ENCODE measurements at regions not wholly inside any gene's neighbourhood (a gene's known extent, or its start where the extent isn't known, plus 50 kb on each side); places are given as distances from the start of the nearest gene placed in this dataset.

DNA sequence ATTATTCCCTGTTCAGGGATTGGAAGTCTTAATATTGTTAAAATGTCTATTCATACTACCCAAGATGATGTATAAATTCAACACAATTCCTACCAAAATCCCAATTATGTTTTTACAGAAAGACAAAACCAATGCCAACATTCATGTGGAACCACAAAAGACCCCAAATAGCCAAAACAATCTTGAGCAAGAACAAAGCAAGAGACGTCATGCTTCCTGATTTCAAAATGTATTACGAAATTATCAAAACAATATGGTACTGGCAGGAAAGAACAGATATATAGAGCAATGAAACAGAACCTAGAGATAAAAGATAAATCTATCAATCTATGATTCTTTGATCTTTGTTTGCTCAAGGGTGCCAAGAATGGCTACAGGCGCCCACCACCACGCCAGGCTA is 237.9 kb downstream of the TAF11L14 start:
- TF ChIP-seq CTCF (IDR thresholded peaks at IDR 0.05) = no peak
- H3K4me1 ChIP-seq (ENCODE audit: control insufficient read depth in 1 of 2, low read depth in 2 of 2) = no peaks in the 10 kb centered on the region
- no peak for DNase-seq (ENCODE audit: low spot score)

GRCh38 chr5:17878541-17878940 is 244.3 kb downstream of the TAF11L14 start:
- H3K9me3 ChIP-seq = no peaks in the 10 kb centered on the region
- DNase-seq (ENCODE audit: low spot score) = no peak
- H3K4me1 ChIP-seq (ENCODE audit: control insufficient read depth in 1 of 2, low read depth in 2 of 2) = no peaks in the 10 kb centered on the region
- TF ChIP-seq CTCF (IDR thresholded peaks at IDR 0.05) = no peak
- no peaks in the 10 kb centered on the region for H3K36me3 ChIP-seq
- no peaks in the 10 kb centered on the region for H3K27me3 ChIP-seq (replicated peaks; ENCODE audit: insufficient read depth)
- H3K4me3 ChIP-seq = no peak overlapping the region
- ATAC-seq (ENCODE audit: insufficient number of reproducible peaks, low FRiP score, low read depth) = no peak
- no peak overlapping the region for H3K27ac ChIP-seq

More for the DNA sequence above, 237.9 kb downstream of the TAF11L14 start:
- no peak overlapping the region for H3K27ac ChIP-seq
- no peak for ATAC-seq (ENCODE audit: insufficient number of reproducible peaks, low FRiP score, low read depth)
- no peaks in the 10 kb centered on the region for H3K27me3 ChIP-seq (replicated peaks; ENCODE audit: insufficient read depth)
- peaks cover 5% of the 10 kb centered on the region for H3K9me3 ChIP-seq
- H3K4me3 ChIP-seq = no peak overlapping the region
- H3K36me3 ChIP-seq = no peaks in the 10 kb centered on the region

DNA sequence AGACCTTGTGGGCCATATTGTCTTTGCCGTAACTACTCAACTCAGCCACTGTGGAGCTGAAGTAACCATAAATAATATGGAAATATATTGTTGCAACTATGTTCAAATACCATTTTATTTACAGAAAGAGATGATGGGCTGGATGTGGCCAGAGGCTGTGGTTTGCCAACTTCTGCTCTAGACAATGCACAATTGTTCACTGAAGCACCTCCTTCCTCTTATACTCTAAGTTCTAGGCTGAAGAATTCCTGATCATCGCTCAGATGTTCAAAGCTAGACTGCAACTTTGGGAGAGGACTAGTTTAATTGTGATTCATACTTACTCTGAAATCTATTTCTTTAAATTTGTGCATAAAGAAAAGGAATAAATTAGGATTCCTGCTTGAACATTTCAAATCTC is 245.0 kb downstream of the TAF11L14 start:
- H3K4me3 ChIP-seq = no peak overlapping the region
- ATAC-seq (ENCODE audit: insufficient number of reproducible peaks, low FRiP score, low read depth) = no peak

DNA sequence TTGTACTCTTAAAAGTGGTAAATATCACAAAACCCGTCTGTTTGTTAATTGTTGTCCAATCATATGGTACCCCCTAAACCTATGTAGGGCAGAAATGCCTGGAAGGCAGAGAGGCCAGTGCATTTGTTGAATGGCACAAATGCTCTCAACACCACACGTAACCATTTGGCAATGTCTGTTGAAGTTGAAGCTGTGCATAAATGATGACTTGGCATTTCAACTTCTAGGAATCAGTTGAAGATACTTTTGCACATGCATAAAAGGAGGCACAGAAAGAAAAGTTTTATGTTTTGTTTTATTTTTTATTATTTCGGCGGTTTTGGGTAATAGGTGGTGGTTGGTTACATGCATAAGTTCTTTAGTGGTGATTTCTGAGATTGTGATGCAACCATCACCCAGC is 246.6 kb downstream of the TAF11L14 start:
- Histone ChIP-seq H3K4me1 (ENCODE audit: control insufficient read depth in 1 of 2, low read depth in 2 of 2) (no peaks in the 10 kb centered on the region), H3K27ac (no peak overlapping the region), H3K4me3 (no peak overlapping the region), H3K36me3 (no peaks in the 10 kb centered on the region), H3K27me3 (replicated peaks; ENCODE audit: insufficient read depth) (no peaks in the 10 kb centered on the region), H3K9me3 (no peaks in the 10 kb centered on the region)
- DNase-seq (ENCODE audit: low spot score) (no peak), ATAC-seq (ENCODE audit: insufficient number of reproducible peaks, low FRiP score, low read depth) (no peak)
- TF ChIP-seq CTCF (IDR thresholded peaks at IDR 0.05) = no peak

More for the DNA sequence above, 245.0 kb downstream of the TAF11L14 start:
- Histone ChIP-seq H3K4me1 (ENCODE audit: control insufficient read depth in 1 of 2, low read depth in 2 of 2) (no peaks in the 10 kb centered on the region), H3K27me3 (replicated peaks; ENCODE audit: insufficient read depth) (no peaks in the 10 kb centered on the region), H3K36me3 (no peaks in the 10 kb centered on the region), H3K9me3 (no peaks in the 10 kb centered on the region), H3K27ac (no peak overlapping the region)
- no peak for DNase-seq (ENCODE audit: low spot score)
- TF ChIP-seq CTCF (IDR thresholded peaks at IDR 0.05) = no peak

GRCh38 chr5:17882760-17883488 is 248.7 kb downstream of the TAF11L14 start:
- Histone ChIP-seq H3K27ac (no peak overlapping the region), H3K4me3 (no peak overlapping the region), H3K4me1 (ENCODE audit: control insufficient read depth in 1 of 2, low read depth in 2 of 2) (no peaks in the 10 kb centered on the region), H3K27me3 (replicated peaks; ENCODE audit: insufficient read depth) (no peaks in the 10 kb centered on the region), H3K9me3 (no peaks in the 10 kb centered on the region), H3K36me3 (no peaks in the 10 kb centered on the region)
- no peak for ATAC-seq (ENCODE audit: insufficient number of reproducible peaks, low FRiP score, low read depth)
- TF ChIP-seq CTCF (IDR thresholded peaks at IDR 0.05) = no peak
- DNase-seq (ENCODE audit: low spot score) = no peak
